ENCODE measurements at regions not wholly inside any gene's neighbourhood (a gene's known extent, or its start where the extent isn't known, plus 50 kb on each side); places are given as distances from the start of the nearest gene placed in this dataset.
A peak's percentile ranks its signal among the peaks of the same experiment; 100 is the strongest.

DNA sequence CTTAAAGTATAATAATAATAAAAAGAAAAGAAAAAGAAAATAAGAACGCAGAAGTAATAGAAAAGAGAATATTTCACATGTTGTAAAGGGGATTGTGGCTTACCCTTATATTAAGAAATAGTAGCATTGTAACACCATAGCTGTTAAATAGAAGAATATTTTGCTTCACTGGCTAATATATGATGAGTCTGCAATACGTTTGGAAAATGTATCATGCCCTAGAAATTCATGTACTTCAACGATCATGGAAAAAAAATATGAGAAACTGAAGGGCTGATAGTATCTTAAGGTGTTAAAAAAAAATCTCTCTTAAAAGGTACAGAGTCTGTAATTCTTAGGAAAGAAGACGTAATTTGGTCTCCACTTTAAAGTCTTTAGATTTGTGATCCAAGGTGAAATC lies 1390.5 kb upstream of the ADGRL2 start:
- H3K9me3 Mint-ChIP-seq (ENCODE audit: unreplicated experiment), result no peaks in the 10 kb centered on the region
- TF ChIP-seq, protein P1, sequence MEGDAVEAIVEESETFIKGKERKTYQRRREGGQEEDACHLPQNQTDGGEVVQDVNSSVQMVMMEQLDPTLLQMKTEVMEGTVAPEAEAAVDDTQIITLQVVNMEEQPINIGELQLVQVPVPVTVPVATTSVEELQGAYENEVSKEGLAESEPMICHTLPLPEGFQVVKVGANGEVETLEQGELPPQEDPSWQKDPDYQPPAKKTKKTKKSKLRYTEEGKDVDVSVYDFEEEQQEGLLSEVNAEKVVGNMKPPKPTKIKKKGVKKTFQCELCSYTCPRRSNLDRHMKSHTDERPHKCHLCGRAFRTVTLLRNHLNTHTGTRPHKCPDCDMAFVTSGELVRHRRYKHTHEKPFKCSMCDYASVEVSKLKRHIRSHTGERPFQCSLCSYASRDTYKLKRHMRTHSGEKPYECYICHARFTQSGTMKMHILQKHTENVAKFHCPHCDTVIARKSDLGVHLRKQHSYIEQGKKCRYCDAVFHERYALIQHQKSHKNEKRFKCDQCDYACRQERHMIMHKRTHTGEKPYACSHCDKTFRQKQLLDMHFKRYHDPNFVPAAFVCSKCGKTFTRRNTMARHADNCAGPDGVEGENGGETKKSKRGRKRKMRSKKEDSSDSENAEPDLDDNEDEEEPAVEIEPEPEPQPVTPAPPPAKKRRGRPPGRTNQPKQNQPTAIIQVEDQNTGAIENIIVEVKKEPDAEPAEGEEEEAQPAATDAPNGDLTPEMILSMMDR (IDR thresholded peaks at IDR 0.05), result no peak

DNA sequence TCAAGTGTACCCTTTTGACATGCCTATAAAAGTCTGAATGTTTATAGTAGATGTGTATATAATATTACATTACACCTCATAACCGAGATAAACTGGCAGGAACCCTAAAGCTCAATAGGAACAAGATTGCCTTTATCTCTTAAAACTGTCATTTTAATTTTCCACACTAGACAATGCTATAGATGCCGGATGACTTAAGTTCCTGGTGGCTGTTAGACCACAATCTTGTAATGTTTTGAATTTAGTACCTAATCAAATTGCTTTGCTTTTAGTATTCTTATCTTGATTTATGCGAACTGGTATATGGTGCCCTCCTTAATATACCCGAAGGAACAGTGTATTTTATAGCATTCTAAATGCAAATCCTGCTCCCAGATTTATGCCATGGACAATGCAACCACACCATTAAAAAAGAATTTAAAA lies 1397.0 kb upstream of the ADGRL4 start:
- Mint-ChIP-seq H3K27me3 (ENCODE audit: unreplicated experiment) (no peaks in the 10 kb centered on the region), H3K27ac (ENCODE audit: unreplicated experiment) (no peak overlapping the region), H3K36me3 (ENCODE audit: unreplicated experiment) (peaks cover 3% of the 10 kb centered on the region), H3K9me3 (ENCODE audit: unreplicated experiment) (peaks cover 5% of the 10 kb centered on the region), H3K4me1 (ENCODE audit: unreplicated experiment) (peaks cover 5% of the 10 kb centered on the region), H3K4me3 (ENCODE audit: unreplicated experiment) (no peak overlapping the region)
- TF ChIP-seq, protein P1 (IDR thresholded peaks at IDR 0.05), result no peak
- no peak for DNase-seq (ENCODE audit: extremely low spot score, unreplicated experiment)

More for the DNA sequence above, 1390.5 kb upstream of the ADGRL2 start:
- no peak overlapping the region for H3K27ac Mint-ChIP-seq (ENCODE audit: unreplicated experiment)
- no peak for DNase-seq (ENCODE audit: extremely low spot score, unreplicated experiment)
- H3K4me3 Mint-ChIP-seq (ENCODE audit: unreplicated experiment), result no peak overlapping the region
- no peaks in the 10 kb centered on the region for H3K27me3 Mint-ChIP-seq (ENCODE audit: unreplicated experiment)
- H3K36me3 Mint-ChIP-seq (ENCODE audit: unreplicated experiment), result no peaks in the 10 kb centered on the region
- peaks cover 5% of the 10 kb centered on the region for H3K4me1 Mint-ChIP-seq (ENCODE audit: unreplicated experiment)

DNA sequence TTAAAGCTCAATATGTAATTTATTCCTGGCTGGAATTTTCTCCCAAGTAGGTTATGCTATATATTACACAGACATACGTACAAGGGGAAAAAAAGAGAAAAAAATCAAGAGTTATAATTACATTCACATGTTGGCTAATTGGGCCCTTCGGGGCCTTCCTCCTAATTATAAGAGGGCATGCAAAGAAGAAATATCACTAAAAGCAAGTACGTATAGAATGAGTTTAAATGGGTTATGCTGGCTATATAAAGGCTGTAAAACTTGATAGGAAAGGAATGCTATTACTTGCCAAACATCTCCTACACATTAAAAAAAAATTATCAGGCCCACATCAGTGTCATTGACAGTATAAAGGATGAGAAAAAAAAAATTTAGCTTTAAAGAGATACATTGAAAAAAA lies 1396.1 kb upstream of the ADGRL4 start:
- peaks cover 3% of the 10 kb centered on the region for H3K36me3 Mint-ChIP-seq (ENCODE audit: unreplicated experiment)
- no peaks in the 10 kb centered on the region for H3K27me3 Mint-ChIP-seq (ENCODE audit: unreplicated experiment)
- peaks cover 5% of the 10 kb centered on the region for H3K4me1 Mint-ChIP-seq (ENCODE audit: unreplicated experiment)
- H3K4me3 Mint-ChIP-seq (ENCODE audit: unreplicated experiment), result no peak overlapping the region
- H3K9me3 Mint-ChIP-seq (ENCODE audit: unreplicated experiment), result peaks cover 7% of the 10 kb centered on the region
- no peak for DNase-seq (ENCODE audit: extremely low spot score, unreplicated experiment)
- H3K27ac Mint-ChIP-seq (ENCODE audit: unreplicated experiment), result no peak overlapping the region
- TF ChIP-seq, protein P1 (IDR thresholded peaks at IDR 0.05), result no peak

DNA sequence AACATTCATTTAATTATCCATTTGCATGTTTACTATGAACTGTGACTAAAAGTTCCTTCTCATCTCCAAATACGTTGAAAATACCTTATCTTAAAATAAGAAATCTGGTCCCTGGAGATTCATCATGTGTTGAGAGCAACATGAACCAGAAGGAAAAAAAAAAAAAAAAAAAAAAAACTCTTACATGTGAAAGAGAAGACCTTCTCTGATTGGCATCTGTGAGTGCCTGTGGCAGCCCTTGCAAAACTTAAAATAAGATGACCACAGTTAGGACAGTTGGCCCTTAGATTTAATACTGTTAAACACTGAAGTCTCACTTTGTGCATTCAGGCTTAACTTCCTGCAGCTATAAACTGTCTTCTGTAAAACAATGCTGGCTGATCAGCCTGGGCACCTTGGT lies 1395.2 kb upstream of the ADGRL4 start:
- H3K27ac Mint-ChIP-seq (ENCODE audit: unreplicated experiment), result no peak overlapping the region
- H3K9me3 Mint-ChIP-seq (ENCODE audit: unreplicated experiment), result peaks cover 9% of the 10 kb centered on the region
- no peaks in the 10 kb centered on the region for H3K27me3 Mint-ChIP-seq (ENCODE audit: unreplicated experiment)
- TF ChIP-seq, protein P1 (IDR thresholded peaks at IDR 0.05), result no peak
- H3K4me1 Mint-ChIP-seq (ENCODE audit: unreplicated experiment), result peaks cover 5% of the 10 kb centered on the region
- H3K36me3 Mint-ChIP-seq (ENCODE audit: unreplicated experiment), result peaks cover 3% of the 10 kb centered on the region
- no peak for DNase-seq (ENCODE audit: extremely low spot score, unreplicated experiment)
- no peak overlapping the region for H3K4me3 Mint-ChIP-seq (ENCODE audit: unreplicated experiment)

DNA sequence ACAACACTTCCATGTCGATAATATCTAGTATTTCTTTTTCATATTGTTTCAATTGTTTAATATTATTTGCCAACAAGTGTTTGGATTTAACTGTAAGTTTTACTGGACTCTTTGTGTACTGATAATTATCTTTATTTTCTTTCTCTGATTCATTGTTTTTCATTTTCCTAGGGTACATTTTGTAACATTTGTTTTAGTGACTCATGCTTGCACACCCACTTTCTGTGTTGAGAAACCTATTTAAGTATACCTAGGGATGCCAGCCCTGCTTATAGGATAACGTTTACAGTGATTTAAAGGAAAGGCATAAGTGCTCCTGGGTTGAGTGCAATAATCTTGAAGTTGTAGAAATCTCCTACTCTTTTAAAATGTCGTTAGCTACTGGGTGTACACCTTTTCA lies 1386.0 kb upstream of the ADGRL4 start:
- TF ChIP-seq, protein P1 (IDR thresholded peaks at IDR 0.05), result no peak
- no peak for DNase-seq (ENCODE audit: extremely low spot score, unreplicated experiment)
- Mint-ChIP-seq H3K36me3 (ENCODE audit: unreplicated experiment) (no peaks in the 10 kb centered on the region), H3K27ac (ENCODE audit: unreplicated experiment) (peak overlapping the region; percentile 59), H3K4me3 (ENCODE audit: unreplicated experiment) (peak overlapping the region; percentile 14), H3K27me3 (ENCODE audit: unreplicated experiment) (no peaks in the 10 kb centered on the region), H3K9me3 (ENCODE audit: unreplicated experiment) (peaks cover 19% of the 10 kb centered on the region), H3K4me1 (ENCODE audit: unreplicated experiment) (peaks cover 7% of the 10 kb centered on the region)
